ENCODE measurements at regions not wholly inside any gene's neighbourhood (a gene's known extent, or its start where the extent isn't known, plus 50 kb on each side); places are given as distances from the start of the nearest gene placed in this dataset.

DNA sequence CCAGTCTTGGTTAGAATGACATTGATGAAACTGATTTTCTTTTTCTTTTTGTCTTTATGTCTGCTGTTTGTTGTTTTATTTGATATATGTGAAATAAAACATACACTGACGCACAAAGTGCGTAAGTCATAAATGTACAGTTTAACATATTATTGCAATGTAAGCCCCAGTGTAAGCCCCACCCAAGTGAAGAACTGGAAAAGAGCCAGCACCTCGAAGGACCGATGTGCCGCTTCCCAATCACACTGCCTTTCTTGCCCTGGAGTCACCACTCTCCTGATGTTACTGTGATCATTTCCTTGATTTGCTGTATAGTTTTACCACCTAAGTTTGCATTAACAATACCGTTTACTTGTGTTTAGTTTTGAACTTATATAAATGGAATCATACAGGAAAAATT is 128.4 kb upstream of the LPP start:
- Histone ChIP-seq H3K23me2 (ENCODE audit: insufficient read length, low read depth, low read length, poor library complexity, severe bottlenecking) (no peaks in the 10 kb centered on the region), H4K5ac (ENCODE audit: insufficient read length, low read depth, low read length) (no peak overlapping the region), H2BK15ac (ENCODE audit: low read depth, low read length) (no peak overlapping the region), H3T11ph (ENCODE audit: low read length) (no peak overlapping the region), H3K4me1 (ENCODE audit: insufficient read depth, low read length) (no peaks in the 10 kb centered on the region), H3K4me2 (ENCODE audit: insufficient read depth, insufficient read length, low read length) (no peak overlapping the region), H2AFZ (ENCODE audit: low read length) (no peak overlapping the region), H2BK5ac (ENCODE audit: insufficient read length, low read length) (no peak overlapping the region), H4K91ac (ENCODE audit: insufficient read length, low read depth, low read length) (no peak overlapping the region), H4K8ac (replicated peaks; ENCODE audit: insufficient read length, low read depth, low read length) (no peak overlapping the region), H3K56ac (ENCODE audit: insufficient read length, low read depth, low read length) (no peak overlapping the region), H2BK20ac (ENCODE audit: low read depth, low read length, poor library complexity, severe bottlenecking) (no peak overlapping the region), H3K79me2 (ENCODE audit: insufficient read depth, low read length) (no peaks in the 10 kb centered on the region), H3K27ac (ENCODE audit: insufficient read length, low read depth, low read length) (no peak overlapping the region), H3K9ac (ENCODE audit: extremely low read depth, insufficient read length, low read length) (no peak overlapping the region), H2BK120ac (ENCODE audit: low read depth, low read length, poor library complexity, severe bottlenecking) (no peak overlapping the region), H3K4ac (ENCODE audit: low read depth, low read length) (no peak overlapping the region), H4K20me1 (ENCODE audit: control insufficient read depth, insufficient read depth, insufficient read length) (no peaks in the 10 kb centered on the region), H3K9me3 (ENCODE audit: control insufficient read depth, low read depth, low read length) (no peaks in the 10 kb centered on the region), H3K79me1 (ENCODE audit: insufficient read depth, low read depth, low read length, poor library complexity, severe bottlenecking) (no peaks in the 10 kb centered on the region), H3K18ac (ENCODE audit: insufficient read length, low read depth, low read length) (no peak overlapping the region), H2AK5ac (ENCODE audit: insufficient read length, low read length) (no peak overlapping the region), H3K23ac (ENCODE audit: insufficient read length, low read depth, low read length) (no peak overlapping the region), H2BK12ac (ENCODE audit: insufficient read length, low read depth, low read length) (no peak overlapping the region), H3K27me3 (ENCODE audit: insufficient read depth, low read length) (no peaks in the 10 kb centered on the region), H3K14ac (ENCODE audit: insufficient read depth, low read length) (no peak overlapping the region)
- H3K27ac Mint-ChIP-seq, result no peak overlapping the region
- no peaks in the 10 kb centered on the region; a peak in 1 of 7 replicates for H3K36me3 Mint-ChIP-seq (ENCODE audit: insufficient read depth in 1 of 3, low read depth in 3 of 3)
- TF ChIP-seq, protein P1, sequence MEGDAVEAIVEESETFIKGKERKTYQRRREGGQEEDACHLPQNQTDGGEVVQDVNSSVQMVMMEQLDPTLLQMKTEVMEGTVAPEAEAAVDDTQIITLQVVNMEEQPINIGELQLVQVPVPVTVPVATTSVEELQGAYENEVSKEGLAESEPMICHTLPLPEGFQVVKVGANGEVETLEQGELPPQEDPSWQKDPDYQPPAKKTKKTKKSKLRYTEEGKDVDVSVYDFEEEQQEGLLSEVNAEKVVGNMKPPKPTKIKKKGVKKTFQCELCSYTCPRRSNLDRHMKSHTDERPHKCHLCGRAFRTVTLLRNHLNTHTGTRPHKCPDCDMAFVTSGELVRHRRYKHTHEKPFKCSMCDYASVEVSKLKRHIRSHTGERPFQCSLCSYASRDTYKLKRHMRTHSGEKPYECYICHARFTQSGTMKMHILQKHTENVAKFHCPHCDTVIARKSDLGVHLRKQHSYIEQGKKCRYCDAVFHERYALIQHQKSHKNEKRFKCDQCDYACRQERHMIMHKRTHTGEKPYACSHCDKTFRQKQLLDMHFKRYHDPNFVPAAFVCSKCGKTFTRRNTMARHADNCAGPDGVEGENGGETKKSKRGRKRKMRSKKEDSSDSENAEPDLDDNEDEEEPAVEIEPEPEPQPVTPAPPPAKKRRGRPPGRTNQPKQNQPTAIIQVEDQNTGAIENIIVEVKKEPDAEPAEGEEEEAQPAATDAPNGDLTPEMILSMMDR (conservative IDR thresholded peaks at IDR 0.05), result no peak
- H3K27me3 Mint-ChIP-seq (ENCODE audit: low read depth), result no peaks in the 10 kb centered on the region
- no CpG with 5 or more reads among the region's 6 CpGs for WGBS (ENCODE audit: extremely low coverage, insufficient read length, low lambda C conversion rate)
- peaks cover 4 to 5% of the 10 kb centered on the region in 2 experiments; a peak in 2 of 4 replicates for H3K4me1 Mint-ChIP-seq
- H3K9me3 Mint-ChIP-seq, result no peaks in the 10 kb centered on the region
- DNase-seq, result no peak
- H3K4me3 Mint-ChIP-seq, result no peak overlapping the region

Data from H9 (cell line).